Colonic mucosa (tissue), 4 donors: ENCODE measurements at regions not wholly inside any gene's neighbourhood (a gene's known extent, or its start where the extent isn't known, plus 50 kb on each side); places are given as distances from the start of the nearest gene placed in this dataset.

Experiments
- DNase-seq: peaks from one replicate; pipeline ENCODE4 v3.0.0-alpha.2; 2020
- H3K27ac ChIP-seq: fragments of 200-600 bp; one replicate; pipeline ENCODE4 v1.8.0; 2021
- H3K27me3 ChIP-seq: fragments of 200-600 bp; one replicate; pipeline ENCODE4 v1.8.0; 2021
- H3K36me3 ChIP-seq: fragments of 200-600 bp; one replicate; pipeline ENCODE4 v1.8.0; 2021
- H3K4me1 ChIP-seq: fragments of 200-600 bp; one replicate; pipeline ENCODE4 v1.8.0; 2021; ENCODE audit warnings: mild to moderate bottlenecking
- H3K4me3 ChIP-seq: fragments of 200-600 bp; one replicate; pipeline ENCODE4 v1.8.0; 2021
- H3K9ac ChIP-seq, 2 donors: one replicate each; pipeline ENCODE4 v1.7.0; 2013; ENCODE audit warnings: control low read depth in 2 of 2, low read depth in 2 of 2, low read length in 2 of 2
- H3K9me3 ChIP-seq: fragments of 200-600 bp; one replicate; pipeline ENCODE4 v1.8.0; 2021
- CTCF ChIP-seq: fragments of 200-600 bp; IDR thresholded peaks from one replicate; pipeline ENCODE4 v1.8.0; 2022; ENCODE audit warnings: antibody characterized with exemption, mild to moderate bottlenecking
- intact Hi-C: fragments of 100-400 bp; cut with DNase I; formaldehyde crosslinking; loops from one replicate; pipeline ENCODE4 v1.14.1; 2022
- donor health status: healthy.
- donor health status: DM: no; HTN: no; CAD: no.
- donor health status: DM: no; HTN: no; CAD: no.

DNA sequence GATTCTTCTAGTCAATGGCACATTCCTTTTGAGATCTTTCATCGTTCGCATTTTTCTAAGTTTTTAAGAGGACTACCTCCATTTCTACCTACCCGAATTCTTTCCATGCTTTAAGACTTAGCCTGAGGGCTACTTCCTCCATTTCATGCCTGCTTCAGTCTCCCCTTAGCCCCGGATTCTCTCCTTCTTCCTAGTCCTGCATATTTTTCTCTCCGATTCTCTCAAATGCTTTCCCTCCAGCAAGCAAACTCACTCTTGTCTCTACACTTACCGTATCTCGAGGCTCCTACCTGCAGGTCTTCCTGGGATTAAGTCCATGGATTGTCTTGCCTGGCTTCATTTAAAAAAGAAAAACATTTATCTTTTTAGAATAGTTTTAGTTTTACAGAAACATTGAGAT lies 354.4 kb downstream of the MYCN start:
- Histone ChIP-seq H3K4me1 (no peaks in the 10 kb centered on the region), H3K27me3 (no peaks in the 10 kb centered on the region), H3K9ac (no peak overlapping the region), H3K27ac (no peak overlapping the region), H3K9me3 (no peaks in the 10 kb centered on the region), H3K4me3 (no peak overlapping the region), H3K36me3 (no peaks in the 10 kb centered on the region)
- no peak for DNase-seq
- intact Hi-C loops = no loop called here
- no peak for TF ChIP-seq CTCF

DNA sequence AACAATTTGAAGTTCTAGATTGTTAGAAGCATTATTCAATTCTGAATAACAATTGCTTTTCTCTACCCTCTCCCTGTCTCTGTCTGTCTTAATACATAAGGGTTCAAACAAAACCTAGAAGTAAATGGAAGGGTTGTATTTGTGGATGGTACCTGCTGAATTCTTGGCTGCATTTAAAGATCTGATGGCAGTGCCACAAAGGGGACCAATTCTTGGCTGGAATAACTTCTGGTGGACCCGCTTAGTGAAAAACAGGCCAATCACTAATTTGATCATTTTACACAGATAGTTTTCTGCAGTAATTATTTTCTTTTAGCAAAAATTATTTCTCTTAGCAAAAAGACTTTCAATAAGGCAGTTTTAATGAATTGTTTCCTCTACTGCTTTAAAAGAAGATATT lies 353.5 kb downstream of the MYCN start:
- no peak overlapping the region for H3K9ac ChIP-seq
- no peak for DNase-seq
- intact Hi-C loops = no loop called here

GRCh38 chr2:16293398-16293797 lies 353.0 kb downstream of the MYCN start:
- Histone ChIP-seq H3K4me1 (no peaks in the 10 kb centered on the region), H3K36me3 (no peaks in the 10 kb centered on the region), H3K27ac (no peak overlapping the region), H3K9me3 (no peaks in the 10 kb centered on the region), H3K9ac (no peak overlapping the region), H3K27me3 (no peaks in the 10 kb centered on the region), H3K4me3 (no peak overlapping the region)
- DNase-seq = no peak
- intact Hi-C loops = no loop called here
- no peak for TF ChIP-seq CTCF

More for the DNA sequence above, 353.5 kb downstream of the MYCN start:
- Histone ChIP-seq H3K27ac (no peak overlapping the region), H3K4me3 (no peak overlapping the region), H3K36me3 (no peaks in the 10 kb centered on the region), H3K9me3 (no peaks in the 10 kb centered on the region), H3K4me1 (no peaks in the 10 kb centered on the region), H3K27me3 (no peaks in the 10 kb centered on the region)
- TF ChIP-seq CTCF = no peak

GRCh38 chr2:16291731-16292550 lies 351.6 kb downstream of the MYCN start:
- Histone ChIP-seq H3K27ac (no peak overlapping the region), H3K27me3 (no peaks in the 10 kb centered on the region), H3K4me3 (no peak overlapping the region), H3K9ac (no peak overlapping the region), H3K4me1 (no peaks in the 10 kb centered on the region), H3K9me3 (no peaks in the 10 kb centered on the region), H3K36me3 (no peaks in the 10 kb centered on the region)
- DNase-seq = no peak
- intact Hi-C loops = no loop called here
- no peak for TF ChIP-seq CTCF

DNA sequence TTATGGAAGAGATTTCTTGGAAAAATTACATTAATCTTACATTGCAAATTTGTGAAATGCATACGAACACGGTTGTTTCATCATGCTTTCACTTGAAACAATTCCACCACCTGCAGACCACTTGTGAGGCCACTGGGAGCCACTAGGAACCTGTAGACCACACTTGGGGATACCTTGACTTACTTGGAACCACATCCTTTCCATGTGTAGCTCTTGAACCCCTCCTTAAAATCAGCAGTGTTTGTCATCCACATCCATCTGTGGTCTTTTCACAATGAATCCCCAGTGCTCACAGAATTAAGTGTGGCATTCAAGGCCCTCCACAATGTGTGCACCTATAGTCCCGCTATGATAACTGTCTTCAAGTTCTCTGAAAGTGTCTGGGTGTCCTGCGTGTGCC lies 350.9 kb downstream of the MYCN start:
- no peak for TF ChIP-seq CTCF
- Histone ChIP-seq H3K9me3 (no peaks in the 10 kb centered on the region), H3K9ac (no peak overlapping the region), H3K27me3 (no peaks in the 10 kb centered on the region), H3K36me3 (no peaks in the 10 kb centered on the region), H3K4me3 (no peak overlapping the region), H3K27ac (no peak overlapping the region), H3K4me1 (no peaks in the 10 kb centered on the region)
- DNase-seq = no peak
- intact Hi-C loops = no loop called here
